Neural progenitor cell (in vitro differentiated cells): ENCODE measurements at regions not wholly inside any gene's neighbourhood (a gene's known extent, or its start where the extent isn't known, plus 50 kb on each side); places are given as distances from the start of the nearest gene placed in this dataset.
"Not testable (repeated sequence)": the region's sequence is repeated elsewhere in the genome, so short reads cannot be mapped to it uniquely, and the experiment has no call there.

Experiments used
- DNase-seq: peaks from one replicate; pipeline ENCODE4 v3.0.0-alpha.2; 2016; ENCODE audit warnings: low spot score
- H2AFZ ChIP-seq: fragments of 200-600 bp; sonication (generic); replicated peaks from 2 replicates; pipeline ENCODE4 v1.6.1; 2016; ENCODE audit warnings: antibody characterized with exemption
- H3F3A ChIP-seq: fragments of 200-600 bp; sonication (generic); 2 replicates; pipeline ENCODE4 v1.6.1; 2016; ENCODE audit warnings: antibody characterized with exemption, low read depth
- H3K27ac ChIP-seq: fragments of 200-600 bp; sonication (generic); 2 replicates; pipeline ENCODE4 v1.5.1; 2016; ENCODE audit warnings: mild to moderate bottlenecking
- H3K27me3 ChIP-seq: fragments of 200-600 bp; sonication (generic); 2 replicates; pipeline ENCODE4 v1.6.1; 2016; ENCODE audit warnings: mild to moderate bottlenecking, moderate library complexity
- H3K36me3 ChIP-seq: fragments of 200-600 bp; sonication (generic); 2 replicates; pipeline ENCODE4 v1.5.1; 2016
- H3K4me1 ChIP-seq: fragments of 200-600 bp; sonication (generic); 2 replicates; pipeline ENCODE4 v1.6.1; 2016; ENCODE audit warnings: mixed run types
- H3K4me2 ChIP-seq: fragments of 200-600 bp; sonication (generic); 2 replicates; pipeline ENCODE4 v1.6.1; 2016
- H3K4me3 ChIP-seq: fragments of 200-600 bp; sonication (generic); 2 replicates; pipeline ENCODE4 v1.5.1; 2016
- H3K79me2 ChIP-seq: fragments of 200-600 bp; sonication (generic); 2 replicates; pipeline ENCODE4 v1.6.1; 2016; ENCODE audit warnings: low read depth
- H3K9ac ChIP-seq: fragments of 200-600 bp; sonication (generic); 2 replicates; pipeline ENCODE4 v1.6.1; 2016
- H3K9me3 ChIP-seq: fragments of 200-600 bp; sonication (generic); 2 replicates; pipeline ENCODE4 v1.5.1; 2016; ENCODE audit warnings: low read depth
- H4K20me1 ChIP-seq: fragments of 200-600 bp; sonication (generic); 2 replicates; pipeline ENCODE4 v1.6.1; 2016; ENCODE audit warnings: low read depth
- H3K27ac Mint-ChIP-seq: 3 replicates; pipeline ENCODE4 v1.8.0; 2021; ENCODE audit warnings: mixed read lengths
- H3K27me3 Mint-ChIP-seq: 2 replicates; pipeline ENCODE4 v1.8.0; 2022; ENCODE audit warnings: low read depth, mild to moderate bottlenecking, inconsistent platforms, moderate library complexity, mixed read lengths; ENCODE audit not compliant: insufficient read depth
- H3K36me3 Mint-ChIP-seq: 3 replicates; pipeline ENCODE4 v1.8.0; 2021; ENCODE audit warnings: mixed read lengths
- H3K4me1 Mint-ChIP-seq: 3 replicates; pipeline ENCODE4 v1.8.0; 2021; ENCODE audit warnings: mixed read lengths
- H3K4me3 Mint-ChIP-seq: 3 replicates; pipeline ENCODE4 v1.8.0; 2021; ENCODE audit warnings: mild to moderate bottlenecking, moderate library complexity, mixed read lengths
- H3K9me3 Mint-ChIP-seq: 3 replicates; pipeline ENCODE4 v1.8.0; 2020; ENCODE audit warnings: mixed read lengths
- EZH2 ChIP-seq: fragments of 200-600 bp; sonication (generic); IDR thresholded peaks from 2 replicates; pipeline ENCODE4 v1.6.1; 2017; ENCODE audit warnings: antibody characterized with exemption, mild to moderate bottlenecking, moderate library complexity
- EZH2phosphoT487 ChIP-seq: fragments of 200-600 bp; sonication (generic); IDR thresholded peaks from 2 replicates; pipeline ENCODE4 v1.6.1; 2017; ENCODE audit warnings: antibody characterized with exemption
- TF ChIP-seq, protein P1 (sequence below): fragments of 200-600 bp; sonication (generic); IDR thresholded peaks from 2 replicates; pipeline ENCODE4 v1.5.1; 2017; ENCODE audit warnings: antibody characterized with exemption, mild to moderate bottlenecking

DNA sequence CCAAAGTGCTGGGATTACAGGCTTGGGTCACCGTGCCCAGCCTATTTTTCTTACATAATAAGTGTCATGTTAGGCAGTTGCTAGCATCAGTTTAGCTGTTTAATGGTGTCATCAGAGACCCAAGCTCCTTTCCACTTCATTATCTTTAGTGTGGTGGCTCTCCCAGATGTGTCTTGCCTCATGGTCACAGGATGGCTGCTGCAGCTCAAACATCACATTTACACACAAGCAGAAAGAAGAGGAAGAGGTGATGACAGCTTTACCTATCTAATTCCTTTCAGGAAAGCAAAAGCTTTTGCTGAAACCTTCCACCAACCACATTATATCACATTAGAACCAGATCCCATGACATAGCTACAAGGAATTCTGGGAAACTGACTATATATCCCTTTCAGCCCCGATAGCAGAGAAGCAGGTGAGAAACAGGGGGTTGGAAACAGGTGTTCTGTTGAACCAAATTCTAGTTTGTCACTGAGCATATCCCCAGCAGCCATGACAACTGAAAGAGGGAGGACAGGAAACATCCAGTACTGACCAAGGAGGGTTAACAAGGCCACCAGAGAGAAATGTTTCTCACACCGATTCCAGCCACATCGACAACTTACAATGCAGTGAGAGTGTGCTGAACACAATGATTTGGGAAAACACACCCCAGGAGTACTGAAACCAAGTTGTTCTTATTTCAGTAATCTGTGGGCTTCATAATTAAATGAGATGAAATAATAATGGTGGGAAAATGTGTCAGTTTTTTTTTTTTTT, 617.0 kb downstream of the UQCRFS1 start:
- TF ChIP-seq, protein P1, sequence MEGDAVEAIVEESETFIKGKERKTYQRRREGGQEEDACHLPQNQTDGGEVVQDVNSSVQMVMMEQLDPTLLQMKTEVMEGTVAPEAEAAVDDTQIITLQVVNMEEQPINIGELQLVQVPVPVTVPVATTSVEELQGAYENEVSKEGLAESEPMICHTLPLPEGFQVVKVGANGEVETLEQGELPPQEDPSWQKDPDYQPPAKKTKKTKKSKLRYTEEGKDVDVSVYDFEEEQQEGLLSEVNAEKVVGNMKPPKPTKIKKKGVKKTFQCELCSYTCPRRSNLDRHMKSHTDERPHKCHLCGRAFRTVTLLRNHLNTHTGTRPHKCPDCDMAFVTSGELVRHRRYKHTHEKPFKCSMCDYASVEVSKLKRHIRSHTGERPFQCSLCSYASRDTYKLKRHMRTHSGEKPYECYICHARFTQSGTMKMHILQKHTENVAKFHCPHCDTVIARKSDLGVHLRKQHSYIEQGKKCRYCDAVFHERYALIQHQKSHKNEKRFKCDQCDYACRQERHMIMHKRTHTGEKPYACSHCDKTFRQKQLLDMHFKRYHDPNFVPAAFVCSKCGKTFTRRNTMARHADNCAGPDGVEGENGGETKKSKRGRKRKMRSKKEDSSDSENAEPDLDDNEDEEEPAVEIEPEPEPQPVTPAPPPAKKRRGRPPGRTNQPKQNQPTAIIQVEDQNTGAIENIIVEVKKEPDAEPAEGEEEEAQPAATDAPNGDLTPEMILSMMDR: no peak
- TF ChIP-seq EZH2phosphoT487 (no peak), EZH2 (no peak)
- H3K36me3 Mint-ChIP-seq: no peaks in the 10 kb centered on the region
- H3K4me1 Mint-ChIP-seq: no peaks in the 10 kb centered on the region
- peaks cover 3% of the 10 kb centered on the region for H3K27me3 Mint-ChIP-seq
- Histone ChIP-seq H2AFZ (no peak overlapping the region), H3K9me3 (no peaks in the 10 kb centered on the region), H3K4me2 (no peak overlapping the region), H3F3A (no peaks in the 10 kb centered on the region), H3K27me3 (no peaks in the 10 kb centered on the region), H3K4me3 (no peak overlapping the region), H3K9ac (no peak overlapping the region), H4K20me1 (no peaks in the 10 kb centered on the region), H3K79me2 (no peaks in the 10 kb centered on the region), H3K36me3 (no peaks in the 10 kb centered on the region), H3K4me1 (peaks cover 4% of the 10 kb centered on the region), H3K27ac (no peak overlapping the region)
- H3K9me3 Mint-ChIP-seq: no peaks in the 10 kb centered on the region
- no peak overlapping the region for H3K4me3 Mint-ChIP-seq
- DNase-seq: no peak
- no peak overlapping the region for H3K27ac Mint-ChIP-seq

DNA sequence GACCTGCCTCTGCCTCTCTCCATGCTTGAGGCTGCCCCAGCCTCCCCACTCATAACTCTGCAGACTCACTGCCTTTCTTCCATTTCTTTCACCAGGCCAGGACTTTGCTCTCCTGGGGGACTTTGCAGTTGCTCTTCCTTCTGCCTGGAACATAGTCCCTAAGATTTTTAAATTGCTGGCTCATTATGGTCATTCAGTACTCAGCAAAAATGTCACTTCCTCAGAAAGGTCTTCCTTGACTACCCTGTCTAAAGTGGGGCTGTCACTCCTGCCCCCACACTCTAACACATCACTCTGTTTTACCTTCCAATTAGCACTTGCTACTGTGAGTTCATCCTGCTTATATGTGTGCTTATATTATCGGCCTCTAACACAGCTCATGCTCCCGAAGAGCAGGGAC, 618.2 kb downstream of the UQCRFS1 start:
- no peaks in the 10 kb centered on the region for H3K79me2 ChIP-seq
- H3K9ac ChIP-seq: no peak overlapping the region
- no peak overlapping the region for H3K4me3 ChIP-seq
- no peaks in the 10 kb centered on the region for H3K36me3 ChIP-seq
- H3K4me1 ChIP-seq: peaks cover 4% of the 10 kb centered on the region
- no peak overlapping the region for H2AFZ ChIP-seq
- no peak for DNase-seq
- no peaks in the 10 kb centered on the region for H3K4me1 Mint-ChIP-seq
- H3K27ac ChIP-seq: no peak overlapping the region
- H3K36me3 Mint-ChIP-seq: no peaks in the 10 kb centered on the region
- H3K4me3 Mint-ChIP-seq: no peak overlapping the region
- H3K4me2 ChIP-seq: no peak overlapping the region
- TF ChIP-seq EZH2: no peak
- TF ChIP-seq, protein P1: no peak
- no peaks in the 10 kb centered on the region for H4K20me1 ChIP-seq
- no peaks in the 10 kb centered on the region for H3F3A ChIP-seq
- no peaks in the 10 kb centered on the region for H3K9me3 Mint-ChIP-seq
- no peaks in the 10 kb centered on the region for H3K9me3 ChIP-seq
- no peak overlapping the region for H3K27ac Mint-ChIP-seq
- no peaks in the 10 kb centered on the region for H3K27me3 ChIP-seq
- H3K27me3 Mint-ChIP-seq: peaks cover 3% of the 10 kb centered on the region

DNA sequence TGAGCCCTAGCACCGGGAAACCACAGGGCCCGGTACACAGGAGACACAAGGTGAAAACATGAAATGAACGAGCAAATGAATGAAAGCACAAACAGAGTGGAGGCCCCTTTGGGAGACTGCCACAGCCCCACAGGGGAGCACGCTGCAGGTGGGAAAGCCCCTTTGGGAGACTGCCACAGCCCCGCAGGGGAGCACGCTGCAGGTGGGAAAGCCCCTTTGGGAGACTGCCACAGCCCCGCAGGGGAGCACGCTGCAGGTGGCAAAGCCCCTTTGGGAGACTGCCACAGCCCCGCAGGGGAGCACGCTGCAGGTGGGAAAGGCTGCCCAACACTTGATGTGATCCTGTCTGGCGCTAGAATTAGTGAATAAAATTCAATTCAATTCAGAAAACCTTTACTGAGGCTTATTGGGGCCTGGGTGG, 623.0 kb downstream of the UQCRFS1 start:
- DNase-seq, H3K27ac ChIP-seq, H3K4me1 ChIP-seq, H3K9me3 ChIP-seq, H3K27ac Mint-ChIP-seq, H3K27me3 ChIP-seq, H3K4me1 Mint-ChIP-seq, H3K4me3 Mint-ChIP-seq, H3K79me2 ChIP-seq, H4K20me1 ChIP-seq, H3K4me2 ChIP-seq, H3K9ac ChIP-seq, H3K36me3 Mint-ChIP-seq, H3K36me3 ChIP-seq, H2AFZ ChIP-seq, H3K9me3 Mint-ChIP-seq, H3F3A ChIP-seq, H3K4me3 ChIP-seq, H3K27me3 Mint-ChIP-seq: not testable (repeated sequence)

DNA sequence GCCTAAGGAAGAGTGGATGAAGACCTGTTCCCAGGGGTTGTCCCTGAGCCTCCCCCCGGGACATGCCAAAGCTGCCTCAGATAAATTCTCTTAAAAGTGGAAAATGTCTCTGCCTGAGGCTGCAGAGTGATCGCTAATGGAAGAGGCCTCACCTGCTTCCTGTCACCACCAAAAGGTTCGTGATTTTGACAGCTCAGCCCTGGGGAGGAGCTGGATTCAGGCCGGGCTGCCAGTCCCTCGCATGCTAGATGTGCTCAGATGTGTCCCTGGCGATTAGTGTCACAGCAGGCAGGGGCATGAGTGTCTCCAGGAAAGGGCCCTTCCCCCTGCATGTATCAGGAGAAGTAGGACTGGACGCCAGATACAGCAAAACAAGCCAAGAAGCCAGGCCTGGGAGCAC, 626.5 kb downstream of the UQCRFS1 start:
- no peak for DNase-seq
- Histone ChIP-seq H2AFZ (no peak overlapping the region), H3K27me3 (no peaks in the 10 kb centered on the region), H3K36me3 (no peaks in the 10 kb centered on the region), H3K9me3 (no peaks in the 10 kb centered on the region), H3K27ac (no peak overlapping the region), H3K9ac (no peak overlapping the region), H3K79me2 (no peaks in the 10 kb centered on the region), H4K20me1 (no peaks in the 10 kb centered on the region), H3K4me2 (no peak overlapping the region), H3K4me1 (no peaks in the 10 kb centered on the region), H3F3A (no peaks in the 10 kb centered on the region), H3K4me3 (no peak overlapping the region)
- TF ChIP-seq, protein P1: no peak
- TF ChIP-seq EZH2phosphoT487 (no peak), EZH2 (no peak)
- Mint-ChIP-seq H3K4me3 (no peak overlapping the region), H3K9me3 (no peaks in the 10 kb centered on the region), H3K27ac (no peak overlapping the region), H3K36me3 (no peaks in the 10 kb centered on the region), H3K4me1 (peaks cover 10% of the 10 kb centered on the region), H3K27me3 (peaks cover 4% of the 10 kb centered on the region)
